SK-N-SH (cell line): ENCODE measurements at regions not wholly inside any gene's neighbourhood (a gene's known extent, or its start where the extent isn't known, plus 50 kb on each side); places are given as distances from the start of the nearest gene placed in this dataset.
A peak's percentile ranks its signal among the peaks of the same experiment; 100 is the strongest.

Source experiments
- CTCF ChIA-PET: fragments of 300-600, 350-600 bp; formaldehyde crosslinking; extraction: SDS; loops from one replicate; lab custom pipeline; 2021; lab: Yijun Ruan, JAX
- POLR2A ChIA-PET: fragments of 350-600 bp; sonication (Branson Sonifier 250); formaldehyde crosslinking; extraction: SDS; loops from one replicate; lab custom pipeline; 2020; ENCODE audit warnings: antibody characterized with exemption, inconsistent platforms; lab: Yijun Ruan, JAX
- DNase-seq: peaks from one replicate; pipeline ENCODE4 v3.0.0; 2012
- H2AFZ ChIP-seq: fragments of 200-600 bp; sonication (generic); 2 replicates; pipeline ENCODE4 v1.8.1; 2016; ENCODE audit warnings: antibody characterized with exemption, mild to moderate bottlenecking, low read depth
- H3F3A ChIP-seq: fragments of 200-600 bp; sonication (generic); replicated peaks from 2 replicates; pipeline ENCODE3; 2016; ENCODE audit warnings: antibody characterized with exemption, mild to moderate bottlenecking; ENCODE audit not compliant: insufficient read depth
- H3K27ac ChIP-seq, 2 experiments: fragments of 200-500 bp in 1 of 2; fragments of 200-600 bp in 1 of 2; sonication (Bioruptor generic) in 1 of 2; sonication (generic), shearing (Covaris generic) in 1 of 2; 2 replicates each; pipeline versions ENCODE4 v1.5.1 to v1.6.1; 2014 to 2016; ENCODE audit warnings: low read depth in 2 of 2, inconsistent platforms in 1 of 2, low read length in 1 of 2, mild to moderate bottlenecking in 1 of 2, mixed read lengths in 1 of 2
- H3K27me3 ChIP-seq: fragments of 200-600 bp; sonication (generic), shearing (Covaris generic); 2 replicates; pipeline ENCODE4 v1.6.1; 2016; ENCODE audit warnings: mixed run types; ENCODE audit not compliant: insufficient read depth
- H3K36me3 ChIP-seq, 2 experiments: fragments of 200-500 bp in 1 of 2; fragments of 200-600 bp in 1 of 2; sonication (Bioruptor generic) in 1 of 2; sonication (generic) in 1 of 2; replicated peaks in 1 of 2; 2 replicates each; pipeline versions ENCODE3 to v1.5.1; 2014 to 2016; ENCODE audit warnings: low read length in 1 of 2, mild to moderate bottlenecking in 1 of 2; ENCODE audit not compliant: insufficient read depth in 2 of 2, control insufficient read depth in 1 of 2
- H3K4me1 ChIP-seq, 2 experiments: fragments of 200-500 bp in 1 of 2; fragments of 200-600 bp in 1 of 2; sonication (Bioruptor generic) in 1 of 2; sonication (generic), shearing (Covaris generic) in 1 of 2; 2 replicates each; pipeline versions ENCODE4 v1.5.1 to v1.6.1; 2014 to 2016; ENCODE audit warnings: low read depth in 1 of 2, low read length in 1 of 2, mixed run types in 1 of 2; ENCODE audit not compliant: insufficient read depth in 2 of 2, control insufficient read depth in 1 of 2
- H3K4me2 ChIP-seq: fragments of 200-600 bp; sonication (generic), shearing (Covaris generic); 2 replicates; pipeline ENCODE4 v1.6.1; 2017; ENCODE audit warnings: mixed run types
- H3K4me3 ChIP-seq, 2 experiments: fragments of 200-500 bp in 1 of 2; fragments of 200-600 bp in 1 of 2; sonication (Bioruptor generic) in 1 of 2; sonication (generic), shearing (Covaris generic) in 1 of 2; 2 replicates each; pipeline versions ENCODE4 v1.5.1 to v1.8.1; 2014 to 2016; ENCODE audit warnings: low read depth in 2 of 2, inconsistent platforms in 1 of 2, low read length in 1 of 2, mild to moderate bottlenecking in 1 of 2, mixed read lengths in 1 of 2, moderate library complexity in 1 of 2
- H3K79me2 ChIP-seq: fragments of 200-600 bp; sonication (generic); 2 replicates; pipeline ENCODE4 v1.8.1; 2017; ENCODE audit warnings: mild to moderate bottlenecking; ENCODE audit not compliant: insufficient read depth
- H3K9ac ChIP-seq: fragments of 200-600 bp; sonication (generic); 2 replicates; pipeline ENCODE4 v1.6.1; 2017; ENCODE audit warnings: mixed run types
- H3K9me2 ChIP-seq: fragments of 200-600 bp; sonication (generic); 2 replicates; pipeline ENCODE4 v1.6.1; 2017; ENCODE audit warnings: mixed run types
- H3K9me3 ChIP-seq: fragments of 200-600 bp; sonication (generic); 2 replicates; pipeline ENCODE4 v1.6.1; 2017; ENCODE audit warnings: mixed run types, mild to moderate bottlenecking, moderate library complexity
- H4K20me1 ChIP-seq: fragments of 200-600 bp; sonication (generic); 2 replicates; pipeline ENCODE4 v1.6.1; 2017; ENCODE audit warnings: mild to moderate bottlenecking, mixed run types; ENCODE audit not compliant: insufficient read depth
- CHD2 ChIP-seq: fragments of 150-350 bp; IDR thresholded peaks from 2 replicates; pipeline ENCODE4 v1.6.1; 2018; ENCODE audit warnings: low read length; ENCODE audit not compliant: partially characterized antibody
- FOSL2 ChIP-seq: IDR thresholded peaks from 2 replicates; pipeline ENCODE4 v1.4.0; 2012; ENCODE audit warnings: low read depth, mild to moderate bottlenecking, moderate library complexity, borderline replicate concordance
- FOXM1 ChIP-seq: IDR thresholded peaks from 2 replicates; pipeline ENCODE4 v1.4.0; 2012; ENCODE audit warnings: low read depth, mild to moderate bottlenecking
- MAX ChIP-seq: IDR thresholded peaks from 2 replicates; pipeline ENCODE4 v1.4.0; 2012; ENCODE audit warnings: low read depth
- NRF1 ChIP-seq: IDR thresholded peaks from 2 replicates; pipeline ENCODE4 v1.6.1; 2012; ENCODE audit warnings: low read depth, mild to moderate bottlenecking, low read length
- RCOR1 ChIP-seq: fragments of 150-350 bp; IDR thresholded peaks from 2 replicates; pipeline ENCODE4 v1.6.1; 2017; ENCODE audit warnings: antibody characterized with exemption, low read length
- RFX5 ChIP-seq: IDR thresholded peaks from 2 replicates; pipeline ENCODE4 v1.6.1; 2012; ENCODE audit warnings: mild to moderate bottlenecking, improper control_type of control experiment, low read length
- SMC3 ChIP-seq: IDR thresholded peaks from 2 replicates; pipeline ENCODE4 v1.6.1; 2012; ENCODE audit warnings: low read depth, low read length, improper control_type of control experiment
- TEAD4 ChIP-seq: IDR thresholded peaks from 2 replicates; pipeline ENCODE4 v1.4.0; 2012; ENCODE audit warnings: mild to moderate bottlenecking, borderline replicate concordance; ENCODE audit not compliant: insufficient read depth
- USF2 ChIP-seq: fragments of 150-350 bp; IDR thresholded peaks from 2 replicates; pipeline ENCODE4 v1.6.1; 2017; ENCODE audit warnings: antibody characterized with exemption, low read length, low read depth, borderline replicate concordance
- WGBS: methylation state at CpG from one replicate; pipeline ENCODE4 v1.1.6; 2017; ENCODE audit warnings: low lambda C conversion rate; 5-methylcytosine and 5-hydroxymethylcytosine counted together
- TF ChIP-seq, protein P1 (sequence below): IDR thresholded peaks from 2 replicates; pipeline ENCODE4 v1.6.1; 2012; ENCODE audit warnings: mild to moderate bottlenecking, low read depth, low read length, moderate library complexity
- TF ChIP-seq, protein P2 (sequence below): IDR thresholded peaks from 2 replicates; pipeline ENCODE4 v1.4.0; 2012; ENCODE audit warnings: low read depth, borderline replicate concordance

DNA sequence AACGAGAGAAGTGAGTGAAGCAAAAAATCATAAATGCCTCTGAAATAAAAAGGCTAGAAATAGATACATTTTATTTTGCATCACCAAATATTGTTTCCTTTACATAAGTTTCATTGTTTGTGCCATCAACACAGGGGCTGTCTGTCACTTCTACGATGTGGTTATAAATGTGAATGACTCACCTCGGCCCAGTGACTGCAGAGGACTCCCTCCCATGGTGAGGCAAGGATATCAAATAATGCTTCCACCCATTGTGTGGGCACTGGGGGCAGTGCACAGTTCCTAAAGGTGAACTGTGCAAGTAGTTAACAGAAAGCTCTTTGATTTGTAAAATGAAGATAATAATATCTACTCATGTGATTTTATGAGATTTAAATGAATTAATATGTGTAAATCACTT is 230.3 kb upstream of the NEIL3 start:
- DNase-seq: no peak
- peaks cover 0 to 11% of the 10 kb centered on the region in 2 experiments; a peak in 2 of 4 replicates for H3K4me1 ChIP-seq
- no peak overlapping the region for H3K9ac ChIP-seq
- no peaks in the 10 kb centered on the region for H3K27me3 ChIP-seq
- H3K9me3 ChIP-seq: no peaks in the 10 kb centered on the region
- TF ChIP-seq FOXM1: no peak
- TF ChIP-seq FOSL2: 0 out of 2 replicates have a peak, but pooled peaks have one; percentile 4
- ChIA-PET CTCF (interaction anchor here (1.5 kb wide), 1 partner anchor 9 kb away, joined by 4 read pairs; no protein-coding TSS in a partner anchor), POLR2A (no interaction called here)
- H2AFZ ChIP-seq: no peak overlapping the region
- no peak overlapping the region for H3K4me2 ChIP-seq
- H3K79me2 ChIP-seq: no peaks in the 10 kb centered on the region
- H3K27ac ChIP-seq: no peak overlapping the region
- 32% methylated on average over 3 of the region's 3 CpGs for WGBS
- H3K9me2 ChIP-seq: no peaks in the 10 kb centered on the region
- H3F3A ChIP-seq: peaks cover 8% of the 10 kb centered on the region
- H4K20me1 ChIP-seq: no peaks in the 10 kb centered on the region
- no peak overlapping the region for H3K4me3 ChIP-seq
- no peaks in the 10 kb centered on the region for H3K36me3 ChIP-seq

DNA sequence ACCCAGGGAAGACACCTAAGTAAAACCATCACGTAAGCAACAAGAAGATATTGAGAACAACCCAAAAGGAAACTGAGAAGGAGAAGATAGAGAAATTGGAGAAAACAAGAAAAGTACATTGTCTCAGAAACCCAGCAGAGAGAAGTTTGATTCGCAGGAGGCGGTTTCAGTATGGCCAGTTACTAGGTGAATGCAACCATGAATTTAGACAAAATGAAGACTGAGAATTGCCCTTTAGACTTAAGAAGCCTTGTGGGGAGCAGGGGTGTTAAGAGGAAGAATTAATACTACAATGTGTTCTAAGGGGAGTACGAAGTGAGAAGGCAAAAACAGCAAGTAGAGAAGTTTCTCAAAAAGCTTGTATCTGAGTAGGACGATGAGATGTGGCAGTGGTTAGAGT is 229.3 kb upstream of the NEIL3 start:
- peaks cover 0 to 11% of the 10 kb centered on the region in 2 experiments; a peak in 2 of 4 replicates for H3K4me1 ChIP-seq
- no peak for DNase-seq
- TF ChIP-seq TEAD4 (no peak), RFX5 (no peak), USF2 (no peak)
- TF ChIP-seq, protein P1, sequence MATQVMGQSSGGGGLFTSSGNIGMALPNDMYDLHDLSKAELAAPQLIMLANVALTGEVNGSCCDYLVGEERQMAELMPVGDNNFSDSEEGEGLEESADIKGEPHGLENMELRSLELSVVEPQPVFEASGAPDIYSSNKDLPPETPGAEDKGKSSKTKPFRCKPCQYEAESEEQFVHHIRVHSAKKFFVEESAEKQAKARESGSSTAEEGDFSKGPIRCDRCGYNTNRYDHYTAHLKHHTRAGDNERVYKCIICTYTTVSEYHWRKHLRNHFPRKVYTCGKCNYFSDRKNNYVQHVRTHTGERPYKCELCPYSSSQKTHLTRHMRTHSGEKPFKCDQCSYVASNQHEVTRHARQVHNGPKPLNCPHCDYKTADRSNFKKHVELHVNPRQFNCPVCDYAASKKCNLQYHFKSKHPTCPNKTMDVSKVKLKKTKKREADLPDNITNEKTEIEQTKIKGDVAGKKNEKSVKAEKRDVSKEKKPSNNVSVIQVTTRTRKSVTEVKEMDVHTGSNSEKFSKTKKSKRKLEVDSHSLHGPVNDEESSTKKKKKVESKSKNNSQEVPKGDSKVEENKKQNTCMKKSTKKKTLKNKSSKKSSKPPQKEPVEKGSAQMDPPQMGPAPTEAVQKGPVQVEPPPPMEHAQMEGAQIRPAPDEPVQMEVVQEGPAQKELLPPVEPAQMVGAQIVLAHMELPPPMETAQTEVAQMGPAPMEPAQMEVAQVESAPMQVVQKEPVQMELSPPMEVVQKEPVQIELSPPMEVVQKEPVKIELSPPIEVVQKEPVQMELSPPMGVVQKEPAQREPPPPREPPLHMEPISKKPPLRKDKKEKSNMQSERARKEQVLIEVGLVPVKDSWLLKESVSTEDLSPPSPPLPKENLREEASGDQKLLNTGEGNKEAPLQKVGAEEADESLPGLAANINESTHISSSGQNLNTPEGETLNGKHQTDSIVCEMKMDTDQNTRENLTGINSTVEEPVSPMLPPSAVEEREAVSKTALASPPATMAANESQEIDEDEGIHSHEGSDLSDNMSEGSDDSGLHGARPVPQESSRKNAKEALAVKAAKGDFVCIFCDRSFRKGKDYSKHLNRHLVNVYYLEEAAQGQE: no peak
- TF ChIP-seq, all 33 proteins: peak for 0
- no peaks in the 10 kb centered on the region for H3K36me3 ChIP-seq
- no peak overlapping the region for H3K9ac ChIP-seq
- H3K27me3 ChIP-seq: no peaks in the 10 kb centered on the region
- no peaks in the 10 kb centered on the region for H3K9me2 ChIP-seq
- no peaks in the 10 kb centered on the region for H4K20me1 ChIP-seq
- no peak overlapping the region for H3K4me2 ChIP-seq
- no peak overlapping the region for H3K27ac ChIP-seq
- ChIA-PET POLR2A (no interaction called here), CTCF (no interaction called here)
- H3K4me3 ChIP-seq: no peak overlapping the region
- peaks cover 8% of the 10 kb centered on the region for H3F3A ChIP-seq
- WGBS: 85% methylated on average over 4 of the region's 5 CpGs
- no peaks in the 10 kb centered on the region for H3K79me2 ChIP-seq
- peaks cover 5% of the 10 kb centered on the region; the same call in 1 of the 2 replicates for H3K9me3 ChIP-seq
- H2AFZ ChIP-seq: no peak overlapping the region; the same call in 1 of the 2 replicates

DNA sequence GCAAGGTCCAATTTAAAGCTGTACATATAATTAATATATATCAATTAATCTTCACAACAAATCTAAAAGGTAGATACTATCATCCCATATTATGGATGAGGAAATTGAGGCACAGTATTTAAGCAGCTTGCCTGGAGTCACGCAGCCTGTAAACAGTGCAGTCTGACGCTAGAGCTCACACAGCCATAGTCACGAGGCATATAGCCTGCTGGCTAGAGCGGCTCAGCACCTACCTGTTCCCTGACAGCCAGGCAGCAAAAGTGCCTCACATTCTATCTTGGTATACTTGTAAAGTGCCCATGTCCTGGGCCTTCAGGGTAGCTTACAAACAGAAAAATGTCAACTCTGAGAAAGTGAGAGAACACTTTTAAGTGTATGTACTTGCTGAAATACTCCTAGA is 222.6 kb upstream of the NEIL3 start:
- ChIA-PET POLR2A (no interaction called here), CTCF (no interaction called here)
- DNase-seq: no peak
- no peak overlapping the region for H3K4me3 ChIP-seq
- H2AFZ ChIP-seq: no peak overlapping the region
- H3K9ac ChIP-seq: no peak overlapping the region
- no peaks in the 10 kb centered on the region for H3K79me2 ChIP-seq
- H3K4me2 ChIP-seq: no peak overlapping the region
- no peaks in the 10 kb centered on the region for H3K27me3 ChIP-seq
- WGBS: 100% methylated on average over 3 of the region's 4 CpGs
- no peaks in the 10 kb centered on the region for H4K20me1 ChIP-seq
- H3K9me3 ChIP-seq: peaks cover 7% of the 10 kb centered on the region; the same call in 1 of the 2 replicates
- no peaks in the 10 kb centered on the region; a peak in 2 of 4 replicates for H3K4me1 ChIP-seq
- H3K36me3 ChIP-seq: no peaks in the 10 kb centered on the region
- H3K27ac ChIP-seq: no peak overlapping the region
- peaks cover 6% of the 10 kb centered on the region; the same call in 1 of the 2 replicates for H3K9me2 ChIP-seq
- no peaks in the 10 kb centered on the region for H3F3A ChIP-seq
- TF ChIP-seq, protein P1: no peak
- no peak for TF ChIP-seq CHD2
- TF ChIP-seq NRF1: no peak
- TF ChIP-seq, protein P2, sequence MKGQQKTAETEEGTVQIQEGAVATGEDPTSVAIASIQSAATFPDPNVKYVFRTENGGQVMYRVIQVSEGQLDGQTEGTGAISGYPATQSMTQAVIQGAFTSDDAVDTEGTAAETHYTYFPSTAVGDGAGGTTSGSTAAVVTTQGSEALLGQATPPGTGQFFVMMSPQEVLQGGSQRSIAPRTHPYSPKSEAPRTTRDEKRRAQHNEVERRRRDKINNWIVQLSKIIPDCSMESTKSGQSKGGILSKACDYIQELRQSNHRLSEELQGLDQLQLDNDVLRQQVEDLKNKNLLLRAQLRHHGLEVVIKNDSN: no peak
- no peak for TF ChIP-seq SMC3
- no peak for TF ChIP-seq RCOR1
- no peak for TF ChIP-seq MAX
